ENCODE measurements at regions not wholly inside any gene's neighbourhood (a gene's known extent, or its start where the extent isn't known, plus 50 kb on each side); places are given as distances from the start of the nearest gene placed in this dataset.

DNA sequence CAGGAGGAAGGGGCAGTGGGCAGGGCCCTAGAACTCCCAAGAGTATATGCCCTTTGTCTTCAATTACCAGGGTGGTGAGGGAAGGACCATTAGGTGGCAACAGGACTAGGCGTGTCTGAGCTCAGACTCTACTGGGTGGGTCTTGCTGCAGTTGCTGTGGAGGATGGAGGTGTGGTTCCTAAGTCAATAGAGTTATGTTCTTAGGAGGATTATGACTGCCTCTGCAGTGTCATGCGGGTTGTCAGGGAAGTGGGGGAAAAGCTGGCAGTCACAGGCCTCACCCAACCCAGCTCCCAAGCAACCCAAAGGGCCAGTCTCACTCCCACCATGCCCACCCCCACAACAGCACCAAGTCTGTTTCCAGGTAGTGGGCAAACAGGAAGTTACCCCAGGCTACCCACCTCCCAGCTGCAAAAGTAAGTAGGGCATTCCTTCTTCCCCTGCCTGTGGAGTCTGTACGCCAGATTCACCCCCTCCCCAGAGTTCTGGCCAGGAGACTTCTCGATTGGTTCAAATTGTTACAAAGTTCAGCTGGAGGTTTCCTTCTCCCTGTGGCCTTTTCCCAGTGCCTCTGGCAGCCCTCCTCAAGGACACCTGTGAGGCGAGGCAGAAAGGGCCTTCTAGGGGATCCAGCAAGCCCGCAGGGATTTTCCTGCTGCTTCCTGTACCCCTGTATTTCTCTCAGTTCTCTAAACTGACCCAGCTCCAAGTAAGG, 145.3 kb downstream of the HINT1 start:
- Histone ChIP-seq H3K4me1 (ENCODE audit: insufficient read depth, low read length, poor library complexity, severe bottlenecking) (no peaks in the 10 kb centered on the region), H3K9ac (ENCODE audit: low read depth, low read length, poor library complexity, severe bottlenecking) (no peak overlapping the region), H3K4me3 (ENCODE audit: low read length, poor library complexity, severe bottlenecking) (no peak overlapping the region), H2AFZ (ENCODE audit: low read length) (no peak overlapping the region), H3K79me2 (ENCODE audit: insufficient read depth, low read length) (no peaks in the 10 kb centered on the region), H4K20me1 (ENCODE audit: insufficient read depth, low read length, poor library complexity, severe bottlenecking) (no peaks in the 10 kb centered on the region), H3K36me3 (ENCODE audit: insufficient read depth, low read length) (no peaks in the 10 kb centered on the region), H3K4me2 (ENCODE audit: low read depth, low read length, poor library complexity, severe bottlenecking) (no peak overlapping the region), H3F3A (ENCODE audit: low read depth) (no peaks in the 10 kb centered on the region), H3K27me3 (ENCODE audit: insufficient read depth, low read length, poor library complexity, severe bottlenecking) (no peaks in the 10 kb centered on the region), H3K9me3 (ENCODE audit: insufficient read depth, low read depth, low read length) (no peaks in the 10 kb centered on the region), H3K9me2 (replicated peaks; ENCODE audit: low read depth, low read length) (no peaks in the 10 kb centered on the region)
- TF ChIP-seq, protein P1, sequence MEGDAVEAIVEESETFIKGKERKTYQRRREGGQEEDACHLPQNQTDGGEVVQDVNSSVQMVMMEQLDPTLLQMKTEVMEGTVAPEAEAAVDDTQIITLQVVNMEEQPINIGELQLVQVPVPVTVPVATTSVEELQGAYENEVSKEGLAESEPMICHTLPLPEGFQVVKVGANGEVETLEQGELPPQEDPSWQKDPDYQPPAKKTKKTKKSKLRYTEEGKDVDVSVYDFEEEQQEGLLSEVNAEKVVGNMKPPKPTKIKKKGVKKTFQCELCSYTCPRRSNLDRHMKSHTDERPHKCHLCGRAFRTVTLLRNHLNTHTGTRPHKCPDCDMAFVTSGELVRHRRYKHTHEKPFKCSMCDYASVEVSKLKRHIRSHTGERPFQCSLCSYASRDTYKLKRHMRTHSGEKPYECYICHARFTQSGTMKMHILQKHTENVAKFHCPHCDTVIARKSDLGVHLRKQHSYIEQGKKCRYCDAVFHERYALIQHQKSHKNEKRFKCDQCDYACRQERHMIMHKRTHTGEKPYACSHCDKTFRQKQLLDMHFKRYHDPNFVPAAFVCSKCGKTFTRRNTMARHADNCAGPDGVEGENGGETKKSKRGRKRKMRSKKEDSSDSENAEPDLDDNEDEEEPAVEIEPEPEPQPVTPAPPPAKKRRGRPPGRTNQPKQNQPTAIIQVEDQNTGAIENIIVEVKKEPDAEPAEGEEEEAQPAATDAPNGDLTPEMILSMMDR (conservative IDR thresholded peaks at IDR 0.05; ENCODE audit: low read length), result no peak
- no peak for TF ChIP-seq EZH2phosphoT487 (IDR thresholded peaks at IDR 0.05; ENCODE audit: borderline replicate concordance)

DNA sequence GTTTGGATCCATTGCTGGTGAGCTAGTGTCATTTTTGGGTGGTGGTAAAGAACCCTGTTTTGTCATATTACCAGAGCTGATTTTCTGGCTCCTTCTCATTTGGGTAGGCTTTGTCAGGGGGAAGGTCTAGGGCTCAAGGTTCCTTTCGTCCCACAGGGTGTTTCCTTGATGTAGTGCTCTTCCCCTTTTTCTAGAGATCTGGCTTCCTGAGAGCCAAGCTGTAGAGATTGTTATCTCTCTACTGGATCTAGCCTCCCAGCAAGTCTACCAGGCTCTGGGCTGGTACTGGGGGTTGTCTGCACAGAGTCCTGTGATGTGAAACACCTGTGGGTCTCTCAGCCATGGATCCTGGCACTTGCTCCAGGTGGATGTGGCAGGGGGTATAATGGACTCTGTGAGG, 145.9 kb downstream of the HINT1 start:
- no peaks in the 10 kb centered on the region for H3K4me1 ChIP-seq (ENCODE audit: insufficient read depth, low read length, poor library complexity, severe bottlenecking)
- no peaks in the 10 kb centered on the region for H3F3A ChIP-seq (ENCODE audit: low read depth)
- H4K20me1 ChIP-seq (ENCODE audit: insufficient read depth, low read length, poor library complexity, severe bottlenecking), result no peaks in the 10 kb centered on the region
- no peaks in the 10 kb centered on the region for H3K27me3 ChIP-seq (ENCODE audit: insufficient read depth, low read length, poor library complexity, severe bottlenecking)
- H2AFZ ChIP-seq (ENCODE audit: low read length), result no peak overlapping the region
- no peaks in the 10 kb centered on the region for H3K79me2 ChIP-seq (ENCODE audit: insufficient read depth, low read length)
- no peak overlapping the region for H3K4me2 ChIP-seq (ENCODE audit: low read depth, low read length, poor library complexity, severe bottlenecking)
- no peak overlapping the region for H3K4me3 ChIP-seq (ENCODE audit: low read length, poor library complexity, severe bottlenecking)
- H3K9ac ChIP-seq (ENCODE audit: low read depth, low read length, poor library complexity, severe bottlenecking), result no peak overlapping the region
- H3K9me3 ChIP-seq (ENCODE audit: insufficient read depth, low read depth, low read length), result no peaks in the 10 kb centered on the region
- no peaks in the 10 kb centered on the region for H3K36me3 ChIP-seq (ENCODE audit: insufficient read depth, low read length)
- no peaks in the 10 kb centered on the region for H3K9me2 ChIP-seq (replicated peaks; ENCODE audit: low read depth, low read length)
- no peak for TF ChIP-seq EZH2phosphoT487 (IDR thresholded peaks at IDR 0.05; ENCODE audit: borderline replicate concordance)
- TF ChIP-seq, protein P1 (conservative IDR thresholded peaks at IDR 0.05; ENCODE audit: low read length), result no peak

DNA sequence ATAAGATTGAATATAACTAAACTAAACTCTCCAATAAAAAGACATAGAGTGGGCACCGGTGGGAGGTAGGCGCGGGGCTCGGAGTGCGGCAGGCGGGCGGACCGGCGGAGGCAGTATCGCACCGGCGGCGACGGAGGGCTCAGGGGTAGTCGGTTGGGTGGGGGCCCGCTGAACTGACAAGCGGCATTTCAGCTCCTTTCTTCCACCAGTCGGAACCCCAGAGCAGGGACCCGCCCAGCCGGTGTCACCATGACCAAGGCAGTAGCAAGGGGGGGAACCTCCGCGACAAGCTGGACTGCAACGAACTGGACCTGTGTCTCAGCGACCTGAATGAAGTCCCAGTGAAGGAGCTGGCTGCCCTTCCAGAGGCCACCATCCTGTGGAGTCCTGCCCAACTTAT, 156.7 kb downstream of the HINT1 start:
- Histone ChIP-seq H3K9me2 (replicated peaks; ENCODE audit: low read depth, low read length) (no peaks in the 10 kb centered on the region), H3K9ac (ENCODE audit: low read depth, low read length, poor library complexity, severe bottlenecking) (no peak overlapping the region), H2AFZ (ENCODE audit: low read length) (no peak overlapping the region), H3F3A (ENCODE audit: low read depth) (no peaks in the 10 kb centered on the region), H3K4me2 (ENCODE audit: low read depth, low read length, poor library complexity, severe bottlenecking) (no peak overlapping the region), H3K36me3 (ENCODE audit: insufficient read depth, low read length) (no peaks in the 10 kb centered on the region), H3K79me2 (ENCODE audit: insufficient read depth, low read length) (no peaks in the 10 kb centered on the region), H3K4me3 (ENCODE audit: low read length, poor library complexity, severe bottlenecking) (no peak overlapping the region), H3K9me3 (ENCODE audit: insufficient read depth, low read depth, low read length) (no peaks in the 10 kb centered on the region), H4K20me1 (ENCODE audit: insufficient read depth, low read length, poor library complexity, severe bottlenecking) (no peaks in the 10 kb centered on the region), H3K27me3 (ENCODE audit: insufficient read depth, low read length, poor library complexity, severe bottlenecking) (no peaks in the 10 kb centered on the region), H3K4me1 (ENCODE audit: insufficient read depth, low read length, poor library complexity, severe bottlenecking) (no peaks in the 10 kb centered on the region)
- TF ChIP-seq EZH2phosphoT487 (IDR thresholded peaks at IDR 0.05; ENCODE audit: borderline replicate concordance), result no peak
- TF ChIP-seq, protein P1 (conservative IDR thresholded peaks at IDR 0.05; ENCODE audit: low read length), result no peak
